Muscle of back (tissue), 3 donors: ENCODE measurements at regions not wholly inside any gene's neighbourhood (a gene's known extent, or its start where the extent isn't known, plus 50 kb on each side); places are given as distances from the start of the nearest gene placed in this dataset.

Source experiments
- DNase-seq, 3 donors: peaks; one replicate each; pipeline versions ENCODE4 v3.0.0 to v3.0.0-alpha.2; 2013

GRCh38 chr2:129860088-129860487 lies 119.4 kb upstream of the RAB6C start:
- no peak for DNase-seq

GRCh38 chr2:129861666-129862288 lies 117.7 kb upstream of the RAB6C start:
- DNase-seq: no peak

- DNase-seq: no peak
These were observed 116.8 kb upstream of the RAB6C start for GRCh38 chr2:129862668-129863067.

GRCh38 chr2:129863350-129863749 lies 116.1 kb upstream of the RAB6C start:
- DNase-seq: no peak

GRCh38 chr2:129864719-129865118 lies 114.7 kb upstream of the RAB6C start:
- DNase-seq: no peak

GRCh38 chr2:129865976-129866375 lies 113.5 kb upstream of the RAB6C start:
- DNase-seq: no peak

GRCh38 chr2:129866391-129866790 lies 113.1 kb upstream of the RAB6C start:
- DNase-seq: no peak

GRCh38 chr2:129868151-129868550 lies 111.3 kb upstream of the RAB6C start:
- DNase-seq: no peak

- DNase-seq: no peak
These were observed 108.7 kb upstream of the RAB6C start for GRCh38 chr2:129870685-129871241.

GRCh38 chr2:129872446-129872845 lies 107.0 kb upstream of the RAB6C start:
- DNase-seq: no peak

- peak in 1 of 3 donors; percentile 6 for DNase-seq
These were observed 102.9 kb upstream of the RAB6C start for GRCh38 chr2:129876541-129876940.

- DNase-seq: peak; percentile 93 to 98 (median 95)
These were observed 102.2 kb upstream of the RAB6C start for GRCh38 chr2:129877289-129877741.

GRCh38 chr2:129877795-129878775 lies 101.4 kb upstream of the RAB6C start:
- DNase-seq: peak; percentile 62 to 90 (median 68)

GRCh38 chr2:129879614-129880180 lies 99.8 kb upstream of the RAB6C start:
- DNase-seq: no peak

- DNase-seq: no peak
These were observed 99.2 kb upstream of the RAB6C start for GRCh38 chr2:129880309-129880708.

- DNase-seq: no peak
These were observed 98.5 kb upstream of the RAB6C start for GRCh38 chr2:129880971-129881370.

- DNase-seq: no peak
These were observed 97.6 kb upstream of the RAB6C start for GRCh38 chr2:129881786-129882396.

GRCh38 chr2:129882476-129882875 lies 97.0 kb upstream of the RAB6C start:
- DNase-seq: no peak

- DNase-seq: no peak
These were observed 96.3 kb upstream of the RAB6C start for GRCh38 chr2:129883121-129883520.

- DNase-seq: no peak
These were observed 95.2 kb upstream of the RAB6C start for GRCh38 chr2:129884221-129884786.

GRCh38 chr2:129885735-129886134 lies 93.7 kb upstream of the RAB6C start:
- DNase-seq: no peak
